ENCODE measurements at regions not wholly inside any gene's neighbourhood (a gene's known extent, or its start where the extent isn't known, plus 50 kb on each side); places are given as distances from the start of the nearest gene placed in this dataset.
"Not testable (repeated sequence)": the region's sequence is repeated elsewhere in the genome, so short reads cannot be mapped to it uniquely, and the experiment has no call there.

DNA sequence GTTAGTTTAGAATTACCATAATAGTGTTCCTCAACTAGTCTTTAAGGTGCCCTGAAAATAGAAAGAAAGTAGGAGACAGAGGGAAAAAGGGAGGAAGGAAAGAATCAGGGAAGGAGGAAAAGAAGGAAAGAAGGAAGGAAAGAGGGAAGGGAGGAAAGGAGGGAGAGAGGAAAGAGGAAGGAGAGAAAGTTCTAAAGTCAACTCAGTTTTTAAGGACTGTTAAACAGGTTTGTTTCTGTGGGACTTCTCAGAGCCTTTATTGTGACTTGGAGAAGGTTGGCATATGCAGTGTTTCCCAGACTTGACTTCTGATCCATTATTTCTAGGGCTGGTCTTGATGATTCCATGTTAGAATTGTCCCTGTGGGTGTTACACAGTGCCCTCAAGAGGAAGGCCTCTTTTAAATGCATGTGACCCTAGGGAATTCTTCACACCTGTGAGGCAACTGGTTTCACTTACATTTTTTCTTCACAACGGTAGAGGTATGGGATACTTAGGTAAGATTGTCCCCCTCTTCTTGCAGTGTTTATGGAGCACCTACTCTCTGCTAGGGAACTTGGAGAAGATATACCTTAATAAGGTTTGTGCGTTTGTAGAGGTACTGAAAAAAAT, 132.7 kb upstream of the GMDS start:
- DNase-seq (ENCODE audit: low read depth), result no peak

DNA sequence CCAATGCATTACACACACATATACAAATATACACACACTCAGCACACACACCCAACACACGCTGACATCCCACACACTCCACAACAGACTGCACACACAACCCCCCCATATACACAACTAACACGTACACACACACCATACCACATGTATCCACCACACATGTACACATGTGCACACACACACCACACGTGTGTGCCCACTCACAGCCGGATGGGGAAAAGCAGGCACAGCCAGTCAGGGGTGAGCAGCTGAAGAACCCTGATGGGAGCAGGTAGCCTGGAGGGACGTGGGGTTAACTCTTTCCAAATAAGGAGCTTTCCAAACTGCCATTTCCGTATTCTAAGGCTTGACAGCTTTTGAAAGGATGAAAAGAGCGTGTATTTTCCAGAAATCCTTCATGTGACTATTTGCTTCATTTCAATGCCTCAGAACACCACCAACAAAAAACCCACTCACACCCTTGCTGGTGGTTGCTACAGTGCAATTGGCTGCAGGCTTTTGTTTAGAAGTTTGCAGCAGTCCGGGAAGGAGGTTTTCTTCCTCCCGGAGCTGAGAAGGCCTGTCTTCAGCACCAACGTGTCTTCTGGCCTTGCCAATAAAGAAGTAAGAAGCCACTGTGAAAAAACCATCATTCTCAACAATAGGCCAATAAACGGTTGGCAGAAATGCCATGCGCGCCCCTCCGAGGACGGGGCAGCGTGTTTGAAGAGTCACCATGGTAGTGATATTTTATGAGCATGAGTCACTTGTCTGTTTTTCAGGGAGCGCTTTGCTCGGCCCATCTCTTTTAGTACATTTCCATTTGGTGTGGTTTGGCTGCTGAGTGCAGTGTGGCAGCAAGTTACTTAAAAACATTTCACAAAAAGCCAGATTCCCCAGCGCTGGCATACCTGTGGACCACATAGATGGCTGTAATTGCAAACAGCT, 131.3 kb upstream of the GMDS start:
- DNase-seq (ENCODE audit: low read depth), result no peak

DNA sequence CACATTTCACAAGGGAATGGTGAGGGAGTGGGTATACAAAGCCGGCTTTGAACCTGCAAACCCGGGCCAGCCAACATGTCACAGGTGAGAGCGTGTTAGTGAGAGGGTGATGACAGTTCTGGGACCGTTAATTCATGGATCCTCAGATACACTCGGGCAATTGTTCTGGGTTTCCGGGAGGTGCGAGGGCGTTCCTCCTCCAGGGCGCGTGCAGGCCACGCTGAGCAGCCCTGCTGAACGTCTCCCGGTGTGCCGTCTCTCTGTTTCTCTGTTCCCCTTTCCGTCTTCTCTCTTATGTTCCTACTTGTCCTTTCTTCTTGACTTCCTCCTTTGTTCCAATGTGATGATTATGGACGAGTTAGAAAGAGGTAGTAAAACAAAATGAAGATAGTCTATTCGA, 130.0 kb upstream of the GMDS start:
- DNase-seq (ENCODE audit: low read depth), result no peak

DNA sequence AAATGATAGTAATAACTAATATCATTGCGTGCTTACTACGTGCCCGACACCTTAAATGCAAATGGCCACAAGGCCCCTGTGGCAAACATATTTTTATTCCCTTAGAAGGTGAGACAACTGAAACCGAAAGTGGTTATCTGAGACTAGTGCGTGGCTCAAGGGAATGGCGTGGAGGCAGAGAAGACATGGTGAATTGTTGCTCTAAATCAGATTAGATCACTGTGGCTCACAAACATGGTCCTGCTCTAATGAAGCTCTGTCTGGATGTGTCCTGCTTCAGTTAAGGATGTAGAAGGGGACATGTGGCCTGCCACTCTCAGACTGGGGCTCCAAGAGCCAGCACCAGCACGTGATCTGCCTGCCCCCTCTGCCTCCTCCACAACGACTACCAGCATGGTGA, 124.2 kb upstream of the GMDS start:
- no peak for DNase-seq (ENCODE audit: low read depth)

DNA sequence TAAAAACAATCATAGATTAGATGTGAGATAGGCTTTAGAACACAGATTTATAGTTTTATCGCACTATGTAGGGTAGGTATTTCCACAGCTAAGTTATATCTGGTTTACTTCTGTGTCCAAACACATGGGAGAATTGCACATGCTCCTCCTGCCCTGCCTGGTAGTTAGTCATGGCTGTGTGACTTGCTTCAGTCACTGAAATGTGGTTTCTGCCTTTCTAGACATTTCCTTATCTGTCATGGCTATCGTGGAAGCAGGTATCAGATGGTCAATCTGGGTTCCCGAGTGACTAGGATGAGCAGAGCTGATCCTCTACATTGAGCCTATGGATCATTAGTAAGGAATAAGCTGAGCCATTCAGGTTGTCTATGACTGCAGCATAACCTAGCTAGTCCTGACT, 117.8 kb upstream of the GMDS start:
- no peak for DNase-seq (ENCODE audit: low read depth)

DNA sequence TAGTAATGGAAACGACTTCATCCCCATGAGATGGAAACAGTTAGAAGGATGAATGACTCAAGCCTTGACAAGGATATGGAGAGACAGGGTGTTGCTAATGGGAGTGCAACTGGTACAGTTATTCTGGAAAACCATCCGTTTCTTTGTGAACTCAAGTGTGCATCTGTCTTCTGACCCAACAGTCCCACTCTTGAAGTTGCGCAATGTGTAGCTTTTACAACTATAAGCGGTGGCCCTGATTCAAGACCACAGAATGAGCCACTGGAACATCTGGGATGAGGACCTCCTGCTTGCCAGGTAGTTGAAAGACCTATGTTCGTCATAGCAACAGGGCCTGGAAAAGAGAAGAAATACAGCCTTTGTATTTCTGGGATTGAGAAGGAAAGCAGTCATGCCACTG, 115.8 kb upstream of the GMDS start:
- DNase-seq (ENCODE audit: low read depth), result no peak

- DNase-seq (ENCODE audit: low read depth), result no peak
Observed at GRCh38 chr6:2360716-2361115, 115.3 kb upstream of the GMDS start.

- no peak for DNase-seq (ENCODE audit: low read depth)
Observed at GRCh38 chr6:2360126-2360525, 114.7 kb upstream of the GMDS start.

- DNase-seq (ENCODE audit: low read depth), result no peak
Observed at GRCh38 chr6:2355150-2355549, 109.7 kb upstream of the GMDS start.

GRCh38 chr6:2354138-2354491, 108.7 kb upstream of the GMDS start:
- DNase-seq (ENCODE audit: low read depth), result no peak

DNA sequence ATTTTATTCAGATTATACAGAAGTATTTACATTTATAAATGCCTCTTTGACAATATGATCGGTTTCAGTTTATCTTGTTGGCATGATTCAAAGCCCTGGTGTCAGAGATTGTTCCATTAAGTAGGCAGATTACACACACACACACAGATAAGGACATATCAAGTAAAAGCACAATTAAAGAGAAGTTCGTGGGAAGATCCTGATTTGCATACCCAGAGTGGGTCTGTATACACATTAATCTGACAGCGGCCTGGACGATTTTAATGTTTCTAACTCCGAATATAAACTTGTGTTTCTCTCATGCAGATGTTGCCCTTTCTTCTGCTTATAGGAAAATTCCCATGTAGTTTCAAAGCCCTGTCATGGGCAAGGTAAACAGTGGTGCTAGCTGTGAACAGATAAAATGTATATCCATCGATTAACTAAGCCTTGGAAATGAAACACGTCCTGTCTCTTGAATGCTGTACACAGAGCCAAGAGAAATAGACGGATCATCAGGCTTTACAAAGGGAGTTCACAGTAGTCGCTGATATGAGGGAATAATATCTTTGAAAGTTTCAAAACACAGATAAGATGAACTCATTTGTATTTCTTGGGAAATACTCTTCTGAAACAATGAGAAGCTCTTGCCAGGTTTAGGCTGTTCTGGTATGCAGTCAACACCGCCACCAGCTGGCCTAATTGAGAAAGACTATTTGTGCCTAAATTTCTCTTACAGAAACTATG, 108.2 kb upstream of the GMDS start:
- DNase-seq (ENCODE audit: low read depth), result peak; percentile 40

- no peak for DNase-seq (ENCODE audit: low read depth)
Observed at GRCh38 chr6:2351807-2352431, 106.5 kb upstream of the GMDS start.

GRCh38 chr6:2351090-2351489, 105.7 kb upstream of the GMDS start:
- DNase-seq (ENCODE audit: low read depth), result no peak

DNA sequence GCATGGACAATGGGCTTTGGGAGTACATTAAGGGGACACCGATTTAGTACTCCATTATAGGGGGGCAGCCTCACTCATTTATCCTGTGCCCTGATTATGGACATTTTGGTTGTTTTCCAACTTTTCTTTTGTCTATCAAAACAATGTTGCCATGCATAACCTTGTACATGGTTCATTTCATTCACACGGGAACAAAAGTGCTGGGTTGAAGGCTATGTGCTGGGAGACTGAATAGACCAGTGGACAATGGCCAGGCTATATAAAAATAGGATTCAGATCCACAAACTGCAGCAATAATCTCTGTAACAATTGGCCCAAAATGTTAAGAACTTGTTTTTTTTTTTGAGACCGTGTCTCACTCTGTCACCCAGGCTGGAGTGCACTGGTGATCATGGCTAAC, 100.7 kb upstream of the GMDS start:
- no peak for DNase-seq (ENCODE audit: low read depth)

DNA sequence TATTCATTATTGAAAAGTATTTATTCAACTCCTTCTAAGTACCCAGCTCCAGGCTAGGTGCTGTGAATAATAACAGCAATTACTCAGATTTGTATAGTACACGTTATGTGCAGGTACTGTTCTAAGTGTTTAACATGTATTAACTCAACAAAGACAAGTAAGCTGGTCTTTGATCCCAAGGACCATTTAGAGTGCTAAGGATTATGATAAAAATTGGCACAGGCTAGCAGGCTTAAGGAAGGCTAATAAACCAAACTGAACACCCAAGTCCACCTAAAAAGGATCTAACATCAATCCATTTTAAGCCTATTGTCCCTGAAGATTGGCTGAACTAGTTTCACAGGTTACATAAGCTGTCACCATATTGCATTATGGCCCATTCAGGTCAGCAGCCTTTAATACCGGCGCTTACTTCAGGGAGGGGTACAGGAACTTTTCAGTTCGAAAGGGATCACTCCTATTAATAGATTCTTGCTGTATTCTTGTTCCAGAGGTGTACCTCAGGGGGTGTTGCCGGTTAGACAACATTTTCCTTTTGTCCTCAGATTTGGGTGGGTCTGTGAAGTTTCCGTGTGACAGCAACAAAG, 99.0 kb upstream of the GMDS start:
- no peak for DNase-seq (ENCODE audit: low read depth)

DNA sequence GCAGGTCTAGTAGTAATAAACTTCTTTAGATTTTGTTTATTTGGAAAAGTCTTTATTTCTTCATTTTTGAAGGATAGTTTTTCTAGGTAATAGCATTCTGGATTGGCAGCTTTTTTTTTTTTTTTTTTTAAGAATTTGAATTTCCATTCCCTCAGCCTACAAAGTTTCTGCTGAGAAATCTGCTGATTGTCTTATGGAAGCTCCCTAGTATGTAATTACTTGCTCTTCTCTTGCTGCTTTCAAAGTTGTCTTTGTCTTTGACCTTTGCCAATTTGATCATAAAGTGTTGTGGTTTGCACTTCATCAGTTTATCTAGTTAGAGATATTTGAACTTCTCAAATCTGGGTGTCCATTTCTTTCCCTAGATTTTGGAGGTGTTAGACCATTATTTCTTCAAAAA, 82.2 kb upstream of the GMDS start:
- DNase-seq (ENCODE audit: low read depth), result no peak

GRCh38 chr6:2324166-2324953, 79.0 kb upstream of the GMDS start:
- DNase-seq (ENCODE audit: low read depth), result no peak

DNA sequence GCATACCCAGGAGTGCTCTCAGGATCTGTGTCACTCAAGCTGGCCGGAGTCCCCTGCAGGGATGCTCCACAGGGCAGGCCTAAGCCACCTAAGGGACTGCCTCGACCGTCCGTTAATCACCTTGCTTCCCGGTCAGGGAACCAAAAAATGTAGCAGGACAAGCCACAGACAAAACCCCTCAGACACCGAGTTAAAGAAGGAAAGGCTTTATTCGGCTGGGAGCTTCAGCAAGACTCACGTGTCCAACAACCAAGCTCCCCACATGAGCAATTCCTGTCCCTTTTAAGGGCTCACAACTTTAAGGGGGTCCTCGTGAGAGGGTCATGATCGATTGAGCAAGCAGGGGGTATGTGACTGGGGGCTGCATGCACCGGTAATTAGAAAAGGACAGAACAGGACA, 72.1 kb upstream of the GMDS start:
- DNase-seq (ENCODE audit: low read depth), result not testable (repeated sequence)

DNA sequence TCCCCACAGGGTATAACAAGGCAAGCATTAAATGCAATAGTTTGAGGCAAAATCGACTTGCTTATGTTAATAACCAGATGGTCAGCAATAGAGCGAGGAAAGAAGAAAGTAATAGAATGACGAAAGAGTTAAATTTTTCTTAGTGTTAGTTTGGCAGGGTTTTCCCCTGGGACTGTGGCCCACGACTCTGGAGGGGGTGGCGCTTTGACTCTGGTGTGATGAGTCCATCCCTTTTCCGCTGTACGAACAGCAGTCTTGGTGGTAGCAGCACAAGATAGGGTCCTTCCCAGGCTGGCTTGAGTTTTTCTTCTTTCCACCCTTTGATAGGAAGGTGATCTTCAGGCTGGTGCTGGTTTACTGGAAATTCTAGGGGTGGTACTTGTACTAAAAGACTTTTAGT, 69.2 kb upstream of the GMDS start:
- no peak for DNase-seq (ENCODE audit: low read depth)

DNA sequence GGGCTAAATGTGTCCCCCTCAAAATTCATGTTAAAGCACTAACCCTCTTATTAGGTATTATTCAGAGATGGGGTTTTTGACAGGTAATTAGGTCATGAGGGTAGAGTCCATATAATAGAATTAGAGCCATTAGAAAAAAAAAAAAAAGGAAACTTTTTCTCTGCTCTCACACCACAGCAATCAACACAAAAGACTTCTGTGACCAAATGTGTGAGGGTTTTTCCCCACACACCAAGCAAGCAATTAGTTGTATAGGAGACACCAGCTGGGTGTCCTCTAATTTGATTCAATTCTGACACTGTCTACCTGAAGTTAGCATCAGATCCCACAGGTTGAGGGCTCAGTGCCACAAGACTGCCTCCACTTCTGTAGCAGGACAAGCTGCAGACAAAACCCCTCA, 64.6 kb upstream of the GMDS start:
- no peak for DNase-seq (ENCODE audit: low read depth)

GRCh38 chr6:2309122-2309521, 63.7 kb upstream of the GMDS start:
- DNase-seq (ENCODE audit: low read depth), result no peak

Data from forelimb muscle (tissue), 1 donor.